DND-41 (cell line): ENCODE measurements at regions not wholly inside any gene's neighbourhood (a gene's known extent, or its start where the extent isn't known, plus 50 kb on each side); places are given as distances from the start of the nearest gene placed in this dataset.

Source experiments
- EZH2 ChIP-seq: IDR thresholded peaks from 3 replicates; pipeline ENCODE4 v1.6.1; 2012; ENCODE audit warnings: borderline replicate concordance, low read depth, mild to moderate bottlenecking, moderate library complexity, low read length, inconsistent platforms; ENCODE audit not compliant: severe bottlenecking
- TF ChIP-seq, protein P1 (sequence below): IDR thresholded peaks from 2 replicates; pipeline ENCODE4 v1.5.1; 2012; ENCODE audit warnings: borderline replicate concordance, low read length, moderate library complexity, mild to moderate bottlenecking; ENCODE audit not compliant: poor library complexity, severe bottlenecking; ENCODE audit errors: extremely low read depth

DNA sequence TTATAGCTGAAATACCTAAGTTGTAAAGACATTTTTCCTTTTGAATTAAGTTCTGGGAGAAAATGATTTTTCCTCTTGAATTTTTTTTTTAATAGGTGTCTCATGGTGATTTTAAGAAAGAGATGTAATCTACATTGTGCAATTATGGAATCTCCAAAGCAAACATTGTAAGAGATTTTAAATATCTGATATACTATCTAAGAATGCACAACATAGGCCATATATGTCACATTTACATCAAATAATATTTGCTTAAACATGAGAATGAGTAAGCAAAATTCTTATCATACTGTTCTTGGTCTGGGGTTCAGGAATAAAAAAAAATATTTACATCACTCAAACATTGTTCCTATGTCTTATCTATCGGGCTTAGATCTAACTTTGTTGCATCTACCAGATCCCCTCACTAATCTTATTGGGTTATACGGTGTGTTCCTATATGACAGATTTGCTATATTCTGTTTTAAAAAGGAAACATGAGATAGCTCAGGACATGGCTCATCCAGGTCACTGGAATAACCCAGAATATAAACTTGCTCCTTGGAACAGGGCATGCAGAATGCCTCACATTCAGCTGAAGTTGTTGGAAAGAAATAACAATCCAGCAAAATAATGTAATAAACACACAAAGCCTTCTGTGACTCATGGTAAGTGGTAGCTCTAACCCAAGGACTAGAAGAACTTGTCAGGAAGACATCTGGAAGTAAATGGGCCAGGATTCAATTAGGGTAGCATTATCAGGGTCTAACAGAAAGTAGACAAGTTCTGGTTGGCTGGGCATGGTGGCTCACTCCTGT, 794.7 kb downstream of the IPMK start:
- TF ChIP-seq, protein P1, sequence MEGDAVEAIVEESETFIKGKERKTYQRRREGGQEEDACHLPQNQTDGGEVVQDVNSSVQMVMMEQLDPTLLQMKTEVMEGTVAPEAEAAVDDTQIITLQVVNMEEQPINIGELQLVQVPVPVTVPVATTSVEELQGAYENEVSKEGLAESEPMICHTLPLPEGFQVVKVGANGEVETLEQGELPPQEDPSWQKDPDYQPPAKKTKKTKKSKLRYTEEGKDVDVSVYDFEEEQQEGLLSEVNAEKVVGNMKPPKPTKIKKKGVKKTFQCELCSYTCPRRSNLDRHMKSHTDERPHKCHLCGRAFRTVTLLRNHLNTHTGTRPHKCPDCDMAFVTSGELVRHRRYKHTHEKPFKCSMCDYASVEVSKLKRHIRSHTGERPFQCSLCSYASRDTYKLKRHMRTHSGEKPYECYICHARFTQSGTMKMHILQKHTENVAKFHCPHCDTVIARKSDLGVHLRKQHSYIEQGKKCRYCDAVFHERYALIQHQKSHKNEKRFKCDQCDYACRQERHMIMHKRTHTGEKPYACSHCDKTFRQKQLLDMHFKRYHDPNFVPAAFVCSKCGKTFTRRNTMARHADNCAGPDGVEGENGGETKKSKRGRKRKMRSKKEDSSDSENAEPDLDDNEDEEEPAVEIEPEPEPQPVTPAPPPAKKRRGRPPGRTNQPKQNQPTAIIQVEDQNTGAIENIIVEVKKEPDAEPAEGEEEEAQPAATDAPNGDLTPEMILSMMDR: no peak
- no peak for TF ChIP-seq EZH2
